LoVo (cell line): ENCODE measurements at regions not wholly inside any gene's neighbourhood (a gene's known extent, or its start where the extent isn't known, plus 50 kb on each side); places are given as distances from the start of the nearest gene placed in this dataset.

ENCODE experiments used
- DNase-seq: peaks from one replicate; pipeline ENCODE4 v3.0.0-alpha.2; 2016; ENCODE audit warnings: low spot score

DNA sequence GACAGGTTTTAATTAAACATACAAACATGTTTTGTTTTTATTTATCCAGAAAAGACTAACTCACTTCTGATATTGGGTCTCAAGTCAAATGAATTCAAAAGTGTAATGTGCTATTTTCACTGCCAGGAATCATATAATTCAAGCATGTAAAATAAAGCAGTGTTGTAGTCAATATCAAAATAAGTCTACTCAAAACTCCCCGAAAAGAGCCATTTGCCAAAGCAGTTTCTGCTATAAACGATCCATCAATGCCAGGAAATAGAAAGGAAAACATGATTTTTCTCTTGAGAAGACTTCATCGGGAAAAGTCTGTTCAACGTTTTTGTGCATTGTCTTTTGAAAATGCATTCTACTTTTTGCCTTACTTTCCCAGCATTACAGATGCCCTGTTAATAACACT is 633.3 kb downstream of the FAT4 start:
- DNase-seq = no peak

DNA sequence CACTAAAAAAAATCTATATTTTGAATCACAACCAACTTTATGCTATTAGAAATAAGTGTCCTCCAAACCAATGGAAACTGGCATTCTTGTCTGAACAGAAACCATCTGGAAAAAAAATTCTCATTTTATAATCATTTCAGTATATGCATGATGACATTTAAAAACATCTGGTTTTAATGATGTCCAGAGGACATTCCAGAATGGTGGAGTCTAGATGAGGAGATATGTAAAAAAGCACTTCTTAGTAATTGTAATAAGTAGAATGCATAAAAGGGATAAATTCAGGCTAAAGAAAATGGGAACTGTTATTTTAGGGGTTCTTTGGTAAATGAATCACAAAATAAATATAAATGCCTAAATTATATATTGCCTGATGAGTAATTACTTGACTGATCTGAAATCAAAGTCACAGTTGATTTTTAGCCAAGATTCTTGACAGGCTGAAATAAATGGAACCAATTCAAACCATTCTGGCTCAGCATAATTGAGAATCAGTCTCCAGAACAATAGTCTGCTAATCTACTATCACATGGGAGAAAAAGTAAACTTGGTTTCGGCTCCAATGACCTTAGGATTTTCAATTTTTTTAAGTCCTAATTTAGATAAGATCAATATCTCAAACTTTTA is 636.6 kb downstream of the FAT4 start:
- DNase-seq = no peak

DNA sequence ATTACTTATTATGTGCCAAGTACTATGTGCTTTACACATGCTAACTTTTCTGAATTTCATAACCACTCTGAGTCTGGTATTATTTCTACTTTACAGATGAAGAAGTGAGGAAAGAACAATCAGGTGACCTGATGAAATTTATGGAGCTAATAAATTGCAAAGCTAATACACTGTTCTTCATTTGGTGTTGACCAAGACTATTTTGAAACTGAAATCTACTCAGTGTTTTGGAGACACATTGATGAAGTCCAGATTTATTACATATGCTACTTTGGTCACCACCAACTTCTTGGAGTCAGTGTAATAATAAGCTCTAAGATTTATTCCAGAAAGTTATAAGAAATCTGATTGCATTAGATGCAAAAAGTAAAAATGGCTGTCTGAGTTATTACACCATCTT is 637.9 kb downstream of the FAT4 start:
- no peak for DNase-seq

DNA sequence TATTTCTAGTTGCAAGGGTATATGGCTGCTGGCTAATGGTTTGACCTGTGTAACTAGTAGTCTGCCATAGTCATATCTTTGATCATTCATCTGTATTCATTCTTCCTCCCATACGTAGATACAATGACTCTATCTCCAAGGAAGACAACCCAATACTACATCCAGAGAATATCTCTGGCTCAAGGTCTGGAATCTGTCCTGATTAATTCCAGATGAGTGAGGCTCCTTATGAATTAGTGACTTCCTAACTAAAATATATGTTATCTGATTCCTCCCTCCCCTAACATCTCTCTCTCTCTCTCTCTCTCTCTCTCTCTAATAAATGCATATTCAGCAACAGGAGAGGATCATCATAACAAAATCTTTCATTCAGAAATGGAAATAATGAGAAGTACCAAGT is 641.5 kb downstream of the FAT4 start:
- DNase-seq = no peak

DNA sequence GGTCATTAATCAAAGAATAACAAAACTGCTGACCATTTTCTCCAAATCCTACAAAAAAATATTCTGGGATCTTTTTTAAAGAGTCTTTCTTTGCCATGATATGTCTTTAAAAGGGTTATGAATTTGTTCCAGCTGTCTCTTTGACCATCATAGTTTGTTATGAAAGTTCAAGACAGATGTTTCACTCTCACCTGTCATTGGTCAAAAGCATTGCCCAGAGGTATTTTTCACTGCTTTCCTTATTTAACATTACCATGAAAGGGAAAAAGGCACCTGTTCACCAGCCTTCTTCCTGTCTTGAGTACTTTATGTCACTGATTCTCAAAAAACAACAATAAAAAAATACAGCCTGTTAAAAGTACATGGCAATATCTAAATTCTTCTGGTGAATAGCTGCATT is 643.8 kb downstream of the FAT4 start:
- DNase-seq = no peak

DNA sequence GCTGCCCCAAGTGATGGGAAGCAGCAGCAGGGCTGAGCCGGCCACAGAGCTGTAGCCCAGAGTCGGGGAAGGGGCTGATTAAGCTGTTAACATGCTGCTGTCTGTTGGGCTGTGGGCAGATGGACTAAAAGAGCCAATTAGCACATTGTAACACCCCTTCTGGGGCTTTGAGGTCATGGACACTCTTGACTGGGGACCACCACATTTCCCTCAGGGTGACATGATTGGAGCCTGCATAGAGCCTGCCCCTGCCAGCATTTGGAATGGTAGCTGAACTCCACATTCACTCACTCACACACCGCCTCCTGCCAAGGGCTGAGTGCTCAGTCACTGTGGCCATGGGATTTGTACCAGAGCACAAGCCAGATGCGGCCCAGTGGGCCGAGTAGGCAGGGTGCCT is 646.9 kb downstream of the FAT4 start:
- no peak for DNase-seq

DNA sequence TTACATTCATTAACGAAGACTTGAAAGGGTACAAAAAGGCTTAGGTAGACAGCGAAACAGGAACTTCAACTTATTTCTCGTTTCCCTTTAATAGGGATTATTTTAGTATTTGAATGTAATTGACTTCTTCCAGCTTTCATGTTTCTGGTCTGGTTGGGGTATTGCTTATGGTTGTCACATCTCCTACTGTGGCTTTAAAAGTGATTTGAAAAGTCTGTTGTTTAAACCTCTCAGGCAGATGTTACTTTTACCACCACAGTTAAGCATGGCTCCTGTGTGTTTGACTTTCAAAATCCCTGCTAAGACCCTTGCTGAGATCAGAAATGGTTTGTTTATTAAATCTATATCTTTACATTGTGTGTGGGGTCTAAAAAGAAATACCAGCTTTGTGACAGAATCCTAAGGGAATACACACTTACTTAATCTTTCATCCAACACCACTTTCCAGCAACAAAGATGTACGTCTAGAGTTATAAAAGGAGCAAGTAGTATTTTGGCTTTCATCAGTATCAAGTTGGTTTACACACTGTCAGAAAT is 661.2 kb downstream of the FAT4 start:
- no peak for DNase-seq

DNA sequence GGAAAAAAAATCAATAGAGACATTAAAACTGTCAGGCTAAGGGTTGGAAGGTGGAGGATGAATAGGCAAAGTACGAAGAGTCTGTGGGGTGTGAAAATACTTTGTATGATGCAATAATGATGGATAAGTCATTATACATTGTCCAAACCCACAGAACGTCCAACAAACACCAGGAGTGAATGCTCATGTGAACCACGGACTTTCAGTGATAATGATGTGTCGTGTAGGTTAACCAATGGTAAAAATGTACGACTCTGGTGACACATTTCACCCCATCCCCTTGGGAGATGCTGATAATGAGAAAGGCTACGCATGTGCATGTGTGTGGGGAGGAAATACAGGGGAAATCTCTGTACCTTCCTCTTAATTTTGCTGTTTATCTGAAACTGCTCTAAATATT is 665.2 kb downstream of the FAT4 start:
- no peak for DNase-seq

DNA sequence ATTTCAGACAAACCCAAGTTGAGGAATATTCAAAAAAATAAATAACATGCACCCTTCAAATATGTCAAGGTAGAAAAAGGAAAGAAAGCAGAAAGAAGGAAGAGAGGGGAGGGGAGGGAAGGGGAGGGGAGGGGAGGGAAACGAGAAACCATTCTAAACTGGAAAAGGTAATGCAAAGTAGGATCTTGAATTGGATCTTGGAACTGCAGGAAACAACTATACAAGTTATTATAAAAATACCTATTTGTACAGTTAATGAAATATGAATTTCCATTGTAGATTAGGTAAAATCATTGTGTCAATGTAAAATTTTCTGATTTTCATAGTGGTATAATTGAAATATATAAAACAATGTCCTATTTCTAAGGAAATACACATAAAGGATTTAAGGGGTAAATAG is 668.4 kb downstream of the FAT4 start:
- DNase-seq = no peak

DNA sequence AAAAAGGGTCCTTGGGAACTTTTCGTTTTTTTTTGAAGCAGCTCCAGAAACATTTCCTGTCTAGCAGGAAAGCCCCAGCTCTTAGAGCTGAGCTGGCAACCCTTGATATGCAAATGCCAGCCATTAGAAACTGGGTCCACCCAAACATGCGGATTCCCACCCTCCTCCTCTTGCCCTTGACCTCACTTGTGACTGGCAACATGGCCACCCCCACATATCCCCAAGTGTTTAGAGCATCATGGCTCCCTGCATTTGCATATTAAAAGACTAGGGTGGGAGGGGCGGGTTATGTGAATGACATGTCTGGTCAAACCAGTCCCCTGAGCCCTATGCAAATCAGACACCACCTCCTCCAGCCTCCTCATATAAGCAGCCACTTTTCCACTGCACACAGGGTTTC is 671.1 kb downstream of the FAT4 start:
- DNase-seq = no peak

DNA sequence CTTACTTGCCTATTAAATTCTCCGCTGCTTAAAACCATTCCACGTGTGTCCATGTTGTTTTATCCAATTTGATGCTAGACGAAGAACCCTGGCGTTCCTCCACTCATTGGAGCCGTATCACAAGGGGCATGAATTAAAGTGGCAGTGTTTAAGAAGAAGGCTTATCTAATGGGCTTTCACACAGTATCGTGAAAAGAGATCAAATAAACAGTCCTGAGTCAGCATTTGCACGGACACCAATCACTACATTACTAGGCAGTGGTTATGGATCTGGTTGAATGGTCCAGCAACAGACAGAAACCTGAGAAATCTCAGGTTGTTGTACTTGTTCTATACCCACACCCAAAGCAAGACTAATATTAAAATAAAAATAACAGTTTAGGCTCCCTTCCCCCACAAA is 671.6 kb downstream of the FAT4 start:
- DNase-seq = no peak

DNA sequence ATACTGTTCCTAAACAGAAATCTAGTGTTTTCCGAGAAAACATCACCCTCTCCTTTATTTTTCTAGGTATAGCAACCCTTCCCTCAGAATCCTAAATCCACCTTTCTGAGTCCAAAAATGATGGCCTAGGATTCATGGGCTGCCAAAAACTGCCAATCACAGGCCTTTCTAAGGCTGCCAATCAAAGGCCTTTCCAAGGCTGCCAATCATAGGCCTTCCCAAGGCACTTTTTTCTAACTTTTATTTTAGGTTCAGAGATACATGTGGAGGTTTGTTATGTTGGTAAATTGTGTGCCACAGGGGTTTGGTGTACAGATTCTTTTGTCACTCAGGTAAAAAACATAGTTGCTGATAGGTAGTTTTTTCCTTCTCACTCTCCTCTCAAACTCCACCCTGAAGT is 673.7 kb downstream of the FAT4 start:
- no peak for DNase-seq

DNA sequence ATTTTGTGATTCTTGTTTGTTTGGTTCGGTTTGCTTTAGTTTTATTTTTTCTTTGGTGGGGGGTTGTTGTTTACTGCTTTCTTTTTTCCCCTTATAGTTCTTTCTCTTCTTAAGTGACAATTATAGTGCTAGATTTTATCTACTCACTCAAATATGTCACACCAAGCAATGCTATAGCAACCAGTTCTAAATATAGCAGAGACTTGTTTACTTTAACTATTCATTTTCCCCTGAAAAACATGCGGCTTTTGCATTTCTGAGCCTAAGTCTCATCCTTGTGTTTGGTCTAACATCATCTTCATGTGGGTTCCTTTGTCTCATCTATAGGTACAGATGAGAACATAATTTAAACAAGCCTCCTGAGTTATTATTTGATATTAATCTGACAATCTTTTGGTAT is 676.6 kb downstream of the FAT4 start:
- no peak for DNase-seq

DNA sequence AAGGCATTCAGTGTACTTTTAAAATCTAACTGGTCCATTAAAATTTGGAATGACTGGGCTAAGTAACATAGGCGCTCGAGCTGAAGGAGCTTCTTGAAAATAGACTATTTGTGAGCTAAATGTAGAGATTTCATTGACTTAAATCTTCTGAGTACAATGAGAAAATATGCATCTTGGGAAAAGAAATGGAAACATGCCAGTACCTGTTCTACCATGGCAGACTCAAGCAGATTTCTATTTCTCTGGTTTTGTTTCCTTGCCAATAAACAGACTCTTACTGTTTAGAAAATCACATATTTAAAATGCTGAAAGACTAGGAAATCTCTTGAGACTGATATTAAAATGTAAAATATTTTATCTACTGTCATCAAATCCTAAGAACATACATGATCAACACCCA is 678.1 kb downstream of the FAT4 start:
- DNase-seq = no peak

DNA sequence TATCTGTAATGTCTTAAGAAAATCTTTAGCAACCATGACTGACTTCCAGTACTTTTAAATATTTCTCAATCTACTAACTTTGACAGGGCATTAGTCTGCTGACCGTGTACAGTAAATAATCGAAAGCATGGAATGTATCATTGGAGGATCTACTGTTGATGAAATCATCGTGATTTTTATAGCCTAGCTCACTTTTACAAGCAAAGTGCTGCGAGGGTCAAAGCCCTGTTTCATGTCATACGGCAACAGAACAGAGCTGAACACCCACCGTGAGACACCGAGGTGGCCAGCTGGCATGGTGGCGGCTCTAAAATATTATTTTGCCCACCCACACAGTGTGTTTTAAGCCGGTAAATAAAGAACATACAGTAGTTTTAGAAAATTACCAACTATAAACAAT is 679.3 kb downstream of the FAT4 start:
- no peak for DNase-seq

DNA sequence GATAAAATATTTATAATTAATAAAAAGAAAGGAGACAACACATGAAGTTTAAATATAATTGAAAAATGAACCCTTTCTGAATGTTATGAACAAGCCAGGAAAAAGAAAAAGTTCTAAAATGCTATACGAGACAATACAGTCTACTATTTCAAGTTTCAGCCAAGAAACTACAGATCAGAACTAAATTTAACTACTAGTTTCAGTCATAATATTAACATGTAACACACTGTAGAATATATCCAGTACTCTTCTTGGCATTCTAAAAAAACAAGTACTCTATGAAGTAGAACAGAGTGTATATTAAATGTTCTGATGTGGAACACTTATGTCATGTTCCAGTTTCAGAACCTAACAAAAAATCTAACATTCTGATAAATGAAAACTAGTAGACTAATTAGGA is 679.7 kb downstream of the FAT4 start:
- no peak for DNase-seq

DNA sequence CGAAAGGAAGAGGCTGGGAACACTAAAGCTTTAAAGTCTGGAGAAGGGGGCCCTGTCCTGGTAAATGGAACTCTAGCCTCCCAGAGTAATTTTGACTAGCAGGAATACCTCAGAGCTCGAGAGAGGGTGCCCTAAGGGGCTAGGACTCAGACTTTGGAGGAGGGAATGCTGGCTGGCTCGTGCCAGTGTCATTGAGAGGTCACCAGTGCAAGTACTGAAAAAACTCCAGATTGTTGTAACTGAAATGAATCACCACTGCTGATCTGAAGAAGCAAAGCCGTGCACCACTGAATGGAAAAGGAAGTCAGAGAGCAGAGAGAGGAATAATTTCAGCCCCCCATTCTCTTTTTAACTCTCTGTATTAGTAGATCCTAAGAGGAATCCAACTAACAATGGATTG is 690.2 kb downstream of the FAT4 start:
- DNase-seq = no peak

DNA sequence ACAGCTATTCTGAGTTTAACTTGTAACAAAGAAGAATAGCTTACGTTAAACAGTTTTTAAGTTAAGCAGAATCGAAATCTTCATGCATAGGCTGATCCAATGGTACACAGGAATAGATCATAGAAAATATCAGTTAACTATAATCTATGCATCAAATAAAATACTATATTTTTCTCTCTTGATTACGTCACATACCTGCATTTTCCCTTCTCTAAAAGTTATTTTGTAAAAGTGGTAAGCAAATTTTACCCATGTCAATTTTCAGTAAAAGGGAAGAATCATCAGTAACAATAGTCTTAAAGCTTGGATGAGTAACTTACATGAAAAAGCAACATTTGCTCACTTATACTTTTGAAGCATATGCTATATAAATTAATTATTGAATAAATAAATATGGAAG is 692.4 kb downstream of the FAT4 start:
- DNase-seq = no peak

DNA sequence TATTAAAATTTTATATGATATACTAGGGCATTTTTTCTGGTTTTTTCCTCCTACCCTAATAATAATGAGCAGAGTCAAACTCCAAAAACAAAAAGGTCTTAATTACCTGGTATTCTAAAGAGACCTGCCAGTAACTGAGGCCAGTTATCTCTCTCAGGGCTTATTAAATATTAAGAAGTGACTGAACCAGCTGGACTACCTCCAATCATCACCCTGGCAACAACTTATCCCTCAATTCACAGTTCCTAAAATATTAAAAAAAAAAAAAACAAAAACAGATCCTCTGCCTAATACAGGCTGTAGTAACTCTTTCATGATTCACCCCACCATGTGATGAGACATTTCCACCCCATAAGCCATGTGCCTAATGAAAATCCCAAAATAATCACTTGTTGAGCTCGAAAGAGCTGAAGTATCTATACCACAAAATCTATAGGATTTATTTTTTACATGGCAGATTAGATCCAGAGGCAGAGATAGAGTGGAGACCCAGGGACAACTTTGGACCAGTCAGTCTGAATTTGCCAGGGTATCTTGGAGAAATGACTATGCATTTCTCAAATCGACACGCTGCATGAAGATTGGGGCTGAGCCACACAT is 698.0 kb downstream of the FAT4 start:
- DNase-seq = no peak

DNA sequence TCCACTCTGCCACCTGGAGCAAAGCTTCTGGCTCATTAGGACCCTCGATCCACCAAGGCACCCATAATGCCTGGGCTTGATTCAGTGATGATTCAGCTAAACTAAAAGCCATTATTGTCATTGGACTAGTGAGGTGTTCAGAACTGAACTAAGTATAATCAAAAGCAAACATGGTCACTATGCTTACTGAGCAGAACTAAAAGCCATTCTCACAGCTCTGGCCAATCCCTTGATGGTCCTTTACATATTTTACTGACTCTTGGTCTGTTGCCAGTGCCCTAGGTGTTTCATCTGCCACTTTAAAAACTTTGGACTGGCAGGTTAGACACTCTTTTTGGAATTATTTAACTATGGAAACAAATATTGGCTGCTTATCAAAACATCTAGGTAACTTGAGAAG is 703.5 kb downstream of the FAT4 start:
- DNase-seq = no peak

DNA sequence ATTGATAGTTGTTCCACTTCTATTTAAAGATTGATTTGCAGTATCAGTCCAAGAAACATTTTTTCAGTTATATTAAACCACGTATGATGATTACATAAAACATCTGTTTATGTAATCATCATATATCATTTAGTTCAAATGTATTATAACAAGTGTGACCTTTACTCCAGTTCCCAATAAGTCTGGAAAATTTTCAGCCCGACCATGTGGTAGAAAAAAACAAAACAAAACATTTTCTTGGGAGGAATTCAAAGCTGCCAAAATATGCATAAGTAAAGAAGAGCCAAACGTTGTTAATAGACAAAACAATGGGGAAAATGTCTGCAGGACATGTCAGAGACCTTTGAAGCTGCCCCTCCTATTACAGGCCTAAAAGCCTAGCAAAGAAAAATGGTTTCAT is 709.1 kb downstream of the FAT4 start:
- DNase-seq = no peak

DNA sequence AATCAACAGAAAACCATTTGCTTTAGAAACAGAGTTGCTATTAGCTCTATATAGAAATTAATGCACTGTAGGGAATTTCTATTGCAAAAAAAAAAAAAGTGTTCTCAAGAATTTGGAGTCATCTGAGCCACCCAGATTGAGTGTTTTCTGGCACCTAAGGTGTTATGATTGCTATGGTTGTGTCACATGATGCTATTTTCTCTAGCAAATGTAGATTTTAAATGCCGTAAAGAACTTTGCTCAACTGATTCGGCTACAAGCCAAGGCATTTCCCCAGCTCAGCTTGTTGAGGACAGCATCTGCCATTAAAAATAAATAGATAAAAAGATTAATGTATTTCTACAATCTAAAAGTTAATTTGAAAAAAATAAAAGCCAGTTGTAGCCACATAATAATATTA is 712.8 kb downstream of the FAT4 start:
- no peak for DNase-seq

DNA sequence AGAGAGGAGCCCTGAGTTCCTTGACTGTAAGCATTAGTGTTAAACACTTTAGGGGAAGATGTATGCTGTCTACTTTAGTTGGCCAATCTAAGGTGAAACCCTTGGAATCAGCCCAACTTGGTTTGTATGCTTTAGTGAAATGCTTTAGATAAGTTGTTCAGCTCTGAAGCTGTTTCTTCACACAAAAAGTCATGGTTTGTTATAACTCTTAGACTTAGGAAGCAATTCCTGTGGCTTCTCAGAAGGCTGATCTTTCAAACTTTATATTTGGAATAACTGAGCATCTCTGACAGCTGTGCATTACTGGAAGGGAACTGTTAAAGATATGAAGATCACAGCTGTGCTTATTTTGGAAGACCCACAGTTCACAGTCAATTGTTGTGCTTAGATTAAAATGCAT is 714.1 kb downstream of the FAT4 start:
- no peak for DNase-seq

DNA sequence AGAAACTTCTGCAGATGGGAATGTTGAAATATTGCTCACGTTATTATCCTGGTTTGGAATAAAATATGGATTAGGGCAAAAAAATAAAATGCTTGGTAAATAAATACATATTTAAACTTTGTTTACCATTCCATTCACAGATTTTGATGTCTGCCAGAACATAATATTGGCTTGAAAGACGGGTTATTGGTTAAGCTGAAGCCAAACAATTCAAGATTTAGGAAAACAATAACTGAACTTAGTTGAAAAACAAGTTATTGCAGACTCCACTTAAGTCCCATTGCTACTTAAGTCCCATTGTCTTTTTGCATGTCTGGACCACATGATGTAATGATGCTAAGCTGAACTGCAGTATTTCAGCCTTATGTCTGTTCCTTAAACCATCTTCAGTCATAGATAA is 722.5 kb downstream of the FAT4 start:
- no peak for DNase-seq
